ENCODE measurements at regions not wholly inside any gene's neighbourhood (a gene's known extent, or its start where the extent isn't known, plus 50 kb on each side); places are given as distances from the start of the nearest gene placed in this dataset.

DNA sequence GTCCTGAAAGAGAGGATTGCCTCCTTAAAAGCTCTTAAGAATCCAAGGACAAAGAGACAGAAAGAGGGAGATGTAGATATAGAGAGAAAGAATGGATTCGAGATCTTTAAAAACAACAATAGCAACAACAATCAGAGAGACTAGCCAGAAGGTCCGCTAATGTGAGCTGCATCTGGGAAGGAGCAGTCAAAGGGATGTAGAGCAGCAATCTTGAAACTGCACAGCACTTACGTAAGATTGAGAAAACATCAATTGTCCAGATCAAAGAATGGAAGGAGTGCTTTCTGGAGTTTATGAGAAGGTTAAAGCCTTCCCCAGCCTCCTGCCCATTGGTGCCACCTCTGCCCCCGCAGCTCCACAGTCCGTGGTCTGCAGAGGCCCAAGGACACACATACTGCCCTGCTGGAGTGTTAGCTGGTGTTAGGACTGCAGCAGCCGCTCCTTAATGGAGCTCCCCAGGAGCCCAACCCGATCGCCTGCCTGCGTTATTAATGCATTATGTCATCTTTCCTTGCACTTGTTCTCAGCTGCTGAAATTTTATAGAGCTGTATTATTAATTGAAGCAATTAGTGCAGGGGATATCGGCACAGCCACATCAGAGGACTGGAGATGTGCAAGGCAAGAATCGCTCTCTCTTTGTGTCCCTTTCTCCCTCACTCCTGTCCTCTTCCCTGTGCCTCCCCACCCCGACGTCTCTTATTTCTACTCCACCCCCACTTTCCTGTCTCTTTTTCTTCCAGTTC is 73.0 kb upstream of the CALM2 start:
- TF ChIP-seq CTCF (IDR thresholded peaks at IDR 0.05) (no peak), POLR2AphosphoS5 (IDR thresholded peaks at IDR 0.05) (no peak), POLR2A (IDR thresholded peaks at IDR 0.05) (no peak)

Data from stomach (tissue), 4 donors.